GM21737 (cell line): ENCODE measurements at regions not wholly inside any gene's neighbourhood (a gene's known extent, or its start where the extent isn't known, plus 50 kb on each side); places are given as distances from the start of the nearest gene placed in this dataset.

ENCODE experiments used
- ATAC-seq: cut with Tn5 transposase; IDR thresholded peaks from one replicate; pipeline ENCODE4 v1.9.1; 2021; ENCODE audit warnings: mild to moderate bottlenecking, moderate library complexity; ENCODE audit not compliant: unreplicated experiment

DNA sequence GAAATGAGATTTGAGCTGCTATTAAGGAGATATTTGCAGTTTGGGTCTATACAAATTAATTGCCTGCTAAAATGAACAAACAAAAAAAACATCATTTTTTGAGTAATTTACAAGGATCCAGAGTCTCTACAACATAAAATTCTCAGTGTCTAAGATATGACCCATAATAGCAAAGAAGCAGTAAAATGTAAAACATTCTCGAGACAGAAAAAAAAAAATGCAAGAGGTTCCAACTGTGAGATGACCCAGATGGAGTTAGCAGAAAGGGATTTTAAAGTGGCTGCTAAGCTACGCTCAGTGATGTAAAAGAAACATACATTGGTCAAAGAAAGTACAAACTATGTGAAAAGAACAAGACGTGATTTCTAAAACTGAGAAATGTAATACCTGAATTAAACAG, 471.0 kb downstream of the SH2D4B start:
- ATAC-seq: no peak

DNA sequence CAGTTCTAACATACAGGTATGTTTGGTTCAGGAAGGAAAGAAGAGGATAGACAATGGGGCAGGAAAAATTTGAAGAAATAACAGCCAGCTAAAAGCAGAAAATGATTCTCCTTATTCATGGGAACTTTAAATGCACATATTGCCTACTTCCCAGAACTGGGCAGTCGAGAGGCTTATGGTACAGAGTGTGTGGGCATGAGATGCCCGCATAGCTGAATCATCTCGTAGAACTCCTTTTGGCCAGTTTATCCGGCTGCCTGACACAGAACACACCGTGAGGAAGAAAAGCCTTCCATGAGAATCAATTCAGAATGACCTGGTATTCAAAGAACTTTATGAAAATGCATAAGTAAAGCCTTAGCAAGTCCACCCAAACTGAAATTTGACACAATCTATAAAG, 471.6 kb downstream of the SH2D4B start:
- ATAC-seq: no peak

DNA sequence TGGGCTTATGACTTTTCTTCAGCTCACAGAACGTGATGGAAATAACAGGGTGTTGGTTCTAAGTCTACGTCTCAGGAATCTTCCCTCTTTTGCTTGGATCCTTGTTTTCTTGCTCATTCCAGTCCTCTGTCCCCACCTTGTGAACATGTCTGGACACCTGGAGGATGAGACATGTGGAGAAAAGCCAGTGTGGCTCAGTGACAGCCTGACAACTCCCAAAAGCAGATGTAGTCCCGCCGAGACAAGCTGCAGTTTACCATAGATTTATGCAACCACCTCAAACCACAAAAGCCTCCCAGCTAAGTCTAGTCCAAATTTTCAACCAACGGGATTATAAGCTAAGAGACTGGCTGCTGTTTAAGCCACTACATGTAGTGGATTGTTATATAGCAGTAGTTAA, 476.1 kb downstream of the SH2D4B start:
- ATAC-seq: no peak

DNA sequence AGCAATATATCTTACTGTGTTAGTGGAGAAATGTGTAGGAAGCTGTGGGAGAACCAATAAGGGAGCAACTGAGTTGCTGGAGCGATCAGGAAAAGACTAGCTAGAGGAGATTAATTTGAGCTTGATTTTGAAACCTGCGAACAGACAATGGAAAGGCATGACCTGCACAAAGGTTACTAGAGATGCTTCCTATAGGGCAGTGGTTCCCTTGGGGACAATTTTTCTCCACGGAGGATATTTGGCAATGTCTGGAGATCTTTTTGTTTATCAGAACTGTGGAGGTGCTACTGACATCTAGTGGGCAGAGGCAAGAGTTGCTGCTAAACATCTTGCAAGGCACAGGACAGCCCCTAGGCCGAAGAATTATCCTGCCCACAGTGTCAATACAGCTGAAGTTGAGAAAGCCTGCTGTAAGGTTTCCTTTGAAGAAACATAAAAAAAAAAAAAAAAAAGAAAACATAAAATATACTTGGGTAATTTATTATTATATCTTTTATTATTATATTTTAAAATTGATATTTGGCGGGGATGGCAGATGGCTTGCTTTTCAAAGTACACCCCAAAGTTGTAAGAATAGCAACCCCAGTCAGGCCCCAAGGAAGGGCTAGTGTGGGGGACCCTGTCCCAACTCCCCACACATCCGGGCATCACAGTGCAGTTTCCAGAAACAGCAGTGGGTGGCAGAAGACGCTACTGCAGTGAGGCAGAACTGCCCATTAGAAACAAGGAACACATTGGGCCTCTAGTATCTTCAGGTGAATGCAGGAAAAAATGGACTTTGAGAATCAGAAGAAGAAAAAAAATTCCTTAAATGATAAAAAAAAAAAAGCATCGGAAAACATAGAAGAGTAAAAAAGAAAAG, 481.6 kb downstream of the SH2D4B start:
- ATAC-seq: peak; percentile 71

DNA sequence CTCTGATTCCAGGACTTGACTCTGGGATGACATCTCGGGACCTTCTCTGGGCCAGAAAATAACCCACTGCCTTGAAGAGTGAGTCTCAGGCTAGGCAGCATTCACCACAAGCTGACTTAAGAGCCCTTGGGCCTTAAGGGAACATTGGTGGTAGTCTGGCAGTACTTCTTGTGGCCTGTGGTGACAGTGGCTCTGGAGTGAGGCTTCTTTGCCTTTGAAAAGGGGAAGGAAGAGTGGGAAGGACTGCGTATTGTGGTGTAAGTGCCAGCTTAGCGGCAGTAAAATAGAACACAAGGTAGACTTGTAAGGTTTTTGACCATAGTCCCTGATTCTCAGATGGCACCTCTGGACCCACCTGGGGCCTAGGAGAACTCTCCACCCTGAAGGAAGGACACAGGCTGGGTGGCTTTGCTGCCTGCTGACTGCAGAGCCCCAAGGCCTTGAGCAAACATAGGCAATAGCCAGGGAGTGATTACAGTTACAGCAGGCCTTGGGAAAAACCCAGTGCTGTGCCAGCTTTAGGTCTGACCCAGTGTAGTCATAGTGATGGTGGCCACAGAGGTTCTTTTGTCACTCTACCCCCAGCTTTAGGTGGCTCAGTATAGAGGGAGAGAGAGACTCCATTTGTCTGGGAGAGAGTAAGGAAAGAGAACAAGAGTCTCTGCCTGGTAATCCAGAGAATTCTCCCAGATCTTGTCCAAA, 483.9 kb downstream of the SH2D4B start:
- no peak for ATAC-seq

DNA sequence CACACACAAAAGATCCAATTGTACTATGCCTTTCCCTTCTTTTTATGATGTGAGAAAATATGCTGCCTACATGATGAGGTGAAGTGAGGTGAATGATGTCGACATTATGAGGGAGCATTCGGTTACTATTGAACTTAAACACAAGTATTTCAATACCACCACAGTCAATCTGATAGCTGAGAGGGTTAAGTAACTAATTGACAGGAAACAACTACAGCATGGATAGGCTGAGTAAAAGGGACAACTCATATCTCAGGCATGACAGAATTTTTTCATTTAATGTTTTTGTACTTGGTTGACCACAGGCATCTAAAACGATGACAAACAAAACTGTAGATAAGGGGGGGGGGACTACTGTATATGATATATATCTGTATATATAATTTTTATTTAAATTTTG, 488.9 kb downstream of the SH2D4B start:
- no peak for ATAC-seq

DNA sequence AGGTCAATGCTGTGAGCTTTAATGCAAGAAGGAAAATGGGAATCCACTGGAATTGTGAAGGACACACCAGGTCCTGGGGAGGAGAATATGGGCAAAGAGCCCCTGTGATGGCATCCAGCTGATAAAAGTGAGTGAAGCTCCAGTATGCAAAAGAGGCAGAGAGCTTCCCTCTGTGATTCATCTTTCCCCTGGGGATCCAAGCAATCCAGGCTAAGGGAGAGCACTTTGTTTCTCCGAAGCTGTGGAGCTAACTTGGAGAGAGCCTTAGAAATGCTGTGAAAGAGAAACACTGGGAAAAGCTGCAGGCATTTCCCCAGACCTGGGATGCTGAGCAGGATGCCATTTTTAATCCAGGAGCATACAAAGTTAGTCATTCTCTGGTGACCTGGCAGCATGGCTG, 489.5 kb downstream of the SH2D4B start:
- ATAC-seq: no peak

DNA sequence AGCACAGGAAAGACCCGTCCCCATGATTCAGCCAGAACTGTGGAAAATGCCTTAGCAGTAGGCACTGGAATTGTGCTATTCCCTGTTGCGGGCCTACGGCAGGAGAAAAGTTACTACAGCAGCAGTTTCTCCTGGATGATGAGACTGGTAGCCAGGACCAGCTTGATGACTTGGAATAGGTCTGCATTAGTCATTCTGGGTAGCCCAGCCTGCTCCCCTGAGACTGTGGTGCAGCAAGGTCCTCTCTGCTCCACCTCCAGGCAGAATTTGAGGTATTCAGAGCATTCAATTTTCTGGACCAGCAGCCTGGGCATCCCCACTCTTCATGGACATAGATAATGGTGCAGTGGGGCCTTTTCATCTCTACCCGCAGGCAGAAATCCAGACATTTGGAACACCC, 490.0 kb downstream of the SH2D4B start:
- ATAC-seq: no peak

DNA sequence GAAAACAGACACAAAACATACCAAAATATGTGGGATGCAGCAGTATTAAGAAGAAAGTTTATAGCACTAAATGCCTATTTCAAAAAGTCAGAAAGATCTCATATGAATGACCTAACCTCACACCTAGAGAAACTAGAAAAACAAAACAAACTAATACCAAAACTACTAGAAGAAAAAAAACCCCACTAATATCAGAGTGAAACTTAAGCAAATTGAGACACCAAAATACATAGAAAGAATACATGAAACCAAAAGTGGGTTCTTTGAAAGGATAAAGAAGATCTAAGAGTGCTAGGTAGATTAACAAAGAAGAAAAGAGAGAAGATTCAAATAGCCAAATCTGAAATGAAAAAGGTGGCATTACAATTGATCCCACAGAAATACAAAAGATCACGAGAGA, 494.1 kb downstream of the SH2D4B start:
- ATAC-seq: peak; percentile 67

DNA sequence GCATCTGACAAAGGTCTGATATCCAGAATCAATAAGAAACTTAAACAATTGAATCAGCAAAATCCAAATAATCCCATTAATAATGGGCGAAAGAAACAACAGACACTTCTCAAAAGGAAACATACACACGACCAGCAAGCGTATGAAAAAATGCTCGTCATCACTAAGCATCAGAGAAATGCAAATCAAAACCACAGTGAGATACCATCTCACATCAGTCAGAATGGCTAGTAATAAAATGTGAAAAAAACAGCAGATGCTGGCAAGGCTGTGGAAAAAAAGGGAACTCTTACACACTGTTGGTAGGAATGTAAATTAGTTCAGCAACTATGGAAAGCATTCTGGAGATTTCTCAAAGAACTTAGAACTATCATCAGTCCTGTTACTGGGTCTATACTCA, 496.7 kb downstream of the SH2D4B start:
- no peak for ATAC-seq

DNA sequence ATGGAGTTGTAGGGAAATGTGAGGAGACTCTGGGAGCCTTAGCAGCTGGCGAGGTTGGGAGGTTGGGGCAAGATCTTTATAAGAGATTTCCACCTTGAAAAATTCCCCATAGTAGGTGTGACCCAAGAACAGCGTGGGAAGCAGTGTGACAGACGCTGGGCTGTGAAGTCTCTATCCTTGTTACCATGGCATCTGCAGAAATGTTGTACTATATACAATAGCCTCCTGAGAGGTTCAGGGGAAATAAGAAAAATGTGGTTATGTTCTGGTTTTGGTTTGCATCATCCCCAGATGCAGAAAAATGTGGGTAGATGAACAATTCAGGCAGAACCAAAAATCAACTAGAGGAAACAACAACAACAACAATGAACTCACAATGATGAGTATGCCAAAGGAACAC, 498.6 kb downstream of the SH2D4B start:
- peak; percentile 89 for ATAC-seq

DNA sequence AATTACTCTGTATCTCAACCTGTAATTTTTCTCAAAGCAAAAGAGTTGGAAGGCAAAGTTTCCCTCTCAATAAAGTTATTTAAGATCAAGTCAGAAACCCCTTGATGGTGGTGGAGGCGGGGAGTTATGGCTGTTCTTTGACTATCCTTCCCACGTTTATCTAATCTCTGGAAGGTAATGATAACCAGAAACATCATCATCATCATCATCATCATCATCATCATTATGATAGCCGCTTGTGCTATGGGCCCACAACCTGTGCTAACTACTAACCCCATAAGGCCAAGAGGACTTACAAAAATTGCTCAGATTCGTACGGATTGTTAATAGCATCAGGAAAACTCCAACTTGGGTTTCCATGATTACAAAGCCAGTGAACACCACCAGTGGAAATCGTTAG, 502.3 kb downstream of the SH2D4B start:
- ATAC-seq: no peak

DNA sequence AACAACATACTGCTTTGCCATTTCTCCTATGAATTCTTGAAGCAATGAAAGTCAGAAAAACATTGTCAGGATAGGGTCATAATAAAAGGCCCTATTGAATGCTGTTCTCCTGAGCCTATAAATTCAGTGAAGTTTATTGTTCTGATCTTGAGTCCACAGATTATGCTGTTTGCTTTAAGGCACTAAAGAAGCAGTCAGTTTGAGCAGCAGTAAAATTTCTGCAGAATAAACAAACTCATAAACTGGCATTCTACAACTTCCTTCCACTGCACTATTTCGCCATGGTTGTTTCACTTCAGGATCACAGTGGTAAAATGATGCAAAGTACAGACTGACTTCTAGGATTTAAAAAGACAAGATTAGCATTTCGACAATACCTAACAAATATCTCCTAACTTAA, 503.2 kb downstream of the SH2D4B start:
- no peak for ATAC-seq

DNA sequence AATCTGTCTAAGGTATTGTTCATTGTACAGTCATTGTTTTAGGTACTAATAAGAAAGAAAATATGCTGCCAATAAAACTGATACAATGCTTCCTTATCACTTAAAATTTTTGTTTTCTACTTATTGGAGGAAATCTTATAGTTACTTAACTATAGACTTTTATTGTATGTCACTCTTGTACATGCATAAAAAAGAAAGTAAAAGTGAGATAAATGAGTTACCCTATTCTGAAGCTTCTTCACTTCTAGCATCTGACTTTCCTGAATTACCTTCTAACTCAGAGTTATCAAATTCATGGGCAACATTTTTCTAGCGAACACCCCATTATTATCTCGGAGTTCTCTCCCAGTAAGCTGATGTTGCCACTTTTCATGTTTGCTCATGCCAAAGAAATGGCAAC, 504.9 kb downstream of the SH2D4B start:
- ATAC-seq: no peak

DNA sequence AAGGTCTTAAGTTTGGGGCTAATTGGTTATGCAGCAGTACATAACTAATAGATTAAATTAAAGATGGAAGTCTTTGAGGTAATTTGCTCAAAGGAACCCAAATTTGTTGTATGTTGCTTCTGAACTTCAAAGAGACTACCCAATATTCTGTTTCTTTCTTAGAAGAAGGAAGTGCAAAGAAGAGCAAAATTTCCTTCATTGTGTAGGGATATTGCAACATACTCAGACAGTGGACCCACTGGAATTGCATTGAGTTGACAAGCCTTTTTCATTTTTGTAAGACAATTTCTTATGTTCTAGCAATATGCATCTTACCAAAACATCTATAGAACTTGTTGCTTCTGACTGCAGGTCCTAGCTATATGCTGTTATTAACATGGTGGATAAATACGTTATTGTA, 527.8 kb downstream of the SH2D4B start:
- ATAC-seq: no peak

DNA sequence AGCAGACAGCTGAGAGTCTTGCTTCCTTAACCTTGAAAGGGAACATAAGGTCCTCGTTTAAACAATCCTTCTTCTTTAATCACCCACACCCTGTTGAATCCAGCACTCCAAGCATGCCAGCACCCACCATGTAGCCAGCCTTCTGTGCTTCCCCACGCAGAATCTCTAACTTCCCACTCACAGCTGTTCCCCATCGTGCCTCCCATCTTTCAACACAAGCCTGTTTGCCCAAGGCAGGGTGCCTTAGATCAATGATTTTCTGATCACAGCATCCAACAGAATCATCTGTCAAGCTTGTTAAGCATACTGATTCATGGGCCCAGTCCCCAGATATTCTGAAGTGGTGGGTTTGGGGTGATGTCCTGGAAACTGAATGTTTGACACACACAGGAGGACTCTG, 530.8 kb downstream of the SH2D4B start:
- no peak for ATAC-seq

DNA sequence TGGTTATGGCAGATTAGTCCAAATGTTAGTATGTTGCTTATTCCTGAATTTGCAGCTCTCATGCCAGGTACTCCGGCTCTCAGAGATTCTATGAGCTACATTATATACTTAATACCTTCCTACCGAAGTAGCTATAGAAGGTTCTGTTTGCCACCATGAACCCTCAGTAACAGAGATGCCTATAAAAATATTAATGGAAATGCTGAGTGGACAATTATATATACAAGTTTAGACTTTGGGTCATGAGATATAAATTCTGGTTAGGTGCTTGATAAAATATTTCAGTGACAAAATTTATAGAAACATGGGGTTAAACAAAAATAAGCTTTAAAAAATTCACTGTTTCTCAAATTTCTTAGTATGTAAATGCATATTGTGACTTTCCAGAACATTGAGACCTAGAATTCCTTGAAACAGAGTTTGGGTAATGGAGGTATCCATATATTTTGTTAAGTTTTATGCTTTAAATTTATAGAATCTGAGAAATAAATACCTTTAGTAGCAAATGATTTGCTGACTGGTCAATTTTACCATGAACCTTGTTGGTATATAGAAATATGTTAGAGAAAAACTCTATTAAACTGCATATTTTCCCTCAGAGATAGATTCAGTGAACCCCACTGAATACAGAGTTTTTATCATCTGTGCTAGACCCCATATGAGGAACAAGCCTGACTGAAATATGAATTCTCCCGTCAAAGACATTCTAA, 533.5 kb downstream of the SH2D4B start:
- ATAC-seq: no peak

DNA sequence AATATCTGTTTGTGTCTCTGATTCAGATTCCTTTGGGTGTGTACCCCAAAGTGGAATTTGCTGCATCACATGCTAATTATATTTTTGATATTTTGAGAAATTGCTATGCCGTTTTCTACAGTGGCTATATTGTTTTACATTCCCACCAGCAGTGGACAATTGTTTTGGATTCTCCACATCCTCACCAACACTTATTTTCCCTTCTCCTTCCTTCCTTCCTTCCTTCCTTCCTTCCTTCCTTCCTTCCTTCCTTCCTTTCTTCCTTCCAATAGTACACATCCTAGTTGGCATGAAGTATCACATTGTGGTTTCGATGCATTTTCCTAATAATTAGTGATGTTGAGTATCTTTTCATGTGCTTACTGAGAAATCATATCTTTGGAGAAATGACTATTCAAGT, 535.5 kb downstream of the SH2D4B start:
- ATAC-seq: no peak

DNA sequence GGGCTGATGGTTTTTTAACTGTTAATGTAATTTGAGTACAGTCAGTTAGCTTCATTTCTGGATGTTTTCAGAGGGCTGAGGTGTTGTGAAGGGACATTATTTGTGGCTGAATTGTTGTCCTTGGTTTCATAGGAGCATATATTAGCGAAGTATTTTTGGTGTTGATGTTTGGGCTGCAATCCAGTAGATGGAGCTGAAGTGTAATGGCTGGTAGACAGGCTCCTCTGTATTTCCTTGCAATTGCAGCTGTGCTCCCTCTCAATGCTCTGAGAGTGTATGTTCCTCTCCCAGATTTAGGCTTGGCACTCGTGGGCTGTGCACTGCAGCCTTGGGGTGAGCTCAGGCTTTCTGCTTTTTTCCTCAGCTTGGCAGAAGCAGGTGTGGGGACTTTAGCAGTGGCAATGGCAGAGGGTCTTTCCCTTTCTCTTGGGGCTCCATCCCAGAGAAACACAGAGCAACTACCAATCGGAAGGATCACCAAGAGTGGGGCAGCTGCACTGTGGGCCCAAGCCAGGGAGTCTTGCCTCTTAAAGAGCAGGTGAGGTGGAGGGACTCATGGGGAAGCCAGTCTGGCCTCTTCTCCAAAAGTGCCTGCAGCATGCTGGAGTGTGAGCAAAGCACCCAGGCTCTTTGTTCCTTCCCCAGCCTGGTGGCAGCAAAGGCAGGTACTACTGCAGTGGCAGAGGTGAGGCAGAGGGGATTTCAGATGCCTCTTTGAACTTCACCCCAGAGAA, 544.4 kb downstream of the SH2D4B start:
- no peak for ATAC-seq

DNA sequence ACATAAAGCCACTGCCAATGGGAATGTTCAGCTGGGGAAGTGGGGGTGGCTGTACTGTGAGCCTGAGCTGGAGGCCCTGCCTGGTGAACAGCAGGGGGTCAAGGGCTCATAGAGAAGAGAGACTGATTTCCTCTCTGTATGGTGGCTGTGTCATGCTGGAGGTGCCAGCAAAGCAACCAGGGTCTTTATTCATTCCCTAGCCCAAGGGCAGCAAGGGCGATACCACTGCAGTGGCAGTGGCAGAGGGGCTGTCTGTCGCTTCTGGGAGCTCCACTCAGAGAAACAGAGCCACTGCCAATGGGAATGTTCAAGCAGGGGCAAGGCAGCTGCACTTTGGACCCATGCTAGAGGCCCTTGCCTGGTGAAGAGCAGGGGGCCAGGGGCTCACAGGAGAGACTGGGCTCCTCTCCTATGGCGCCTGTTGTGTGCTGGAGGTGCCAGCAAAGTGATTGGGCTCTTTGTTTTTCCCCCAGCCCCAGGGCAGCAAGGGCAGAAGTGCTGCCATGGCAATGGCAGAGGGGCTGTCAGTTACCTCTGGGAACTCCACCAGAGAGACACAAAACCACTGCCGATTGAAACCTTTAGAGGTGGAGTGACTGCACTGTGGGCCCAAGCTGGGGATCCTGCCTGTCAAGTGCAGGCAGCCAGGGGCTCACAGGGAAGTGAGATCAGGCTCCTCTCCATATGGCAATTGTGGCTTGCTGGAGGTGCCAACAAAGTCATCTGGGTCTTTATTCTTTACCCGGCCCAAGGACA, 545.1 kb downstream of the SH2D4B start:
- ATAC-seq: no peak
